Esophagus (tissue), 2 donors: ENCODE measurements at regions not wholly inside any gene's neighbourhood (a gene's known extent, or its start where the extent isn't known, plus 50 kb on each side); places are given as distances from the start of the nearest gene placed in this dataset.

Source experiments
- H3K27ac ChIP-seq, 2 donors: one replicate each; pipeline ENCODE4 v1.5.1; 2013; ENCODE audit warnings: low read depth in 2 of 2, mild to moderate bottlenecking in 2 of 2, inconsistent platforms in 1 of 2, low read length in 1 of 2, moderate library complexity in 1 of 2
- H3K27me3 ChIP-seq, 2 donors: one replicate each; pipeline ENCODE4 v1.6.1; 2013; ENCODE audit warnings: low read length in 2 of 2, control low read depth in 1 of 2, mild to moderate bottlenecking in 1 of 2; ENCODE audit not compliant: insufficient read depth in 2 of 2, control insufficient read depth in 1 of 2
- H3K36me3 ChIP-seq, 2 donors: one replicate each; pipeline ENCODE4 v1.6.1; 2013; ENCODE audit warnings: low read length in 1 of 2; ENCODE audit not compliant: control insufficient read depth in 2 of 2, insufficient read depth in 2 of 2
- H3K4me1 ChIP-seq, 2 donors: one replicate each; pipeline ENCODE4 v1.6.1; 2013; ENCODE audit warnings: low read length in 1 of 2; ENCODE audit not compliant: control insufficient read depth in 2 of 2, insufficient read depth in 2 of 2
- H3K4me3 ChIP-seq, 2 donors: one replicate each; pipeline ENCODE4 v1.5.1; 2013; ENCODE audit warnings: low read length in 2 of 2, mild to moderate bottlenecking in 2 of 2, low read depth in 1 of 2, moderate library complexity in 1 of 2
- H3K9me3 ChIP-seq, 2 donors: one replicate each; pipeline ENCODE4 v1.6.1; 2013; ENCODE audit warnings: mild to moderate bottlenecking in 2 of 2, low read depth in 1 of 2, low read length in 1 of 2, moderate library complexity in 1 of 2; ENCODE audit not compliant: control insufficient read depth in 2 of 2, insufficient read depth in 1 of 2
- WGBS, 2 donors: extraction: QIAGEN DNeasy Blood & Tissue Kit; methylation state at CpG; one replicate each; pipeline ENCODE4 v1.1.7; 2013; 5-methylcytosine and 5-hydroxymethylcytosine counted together
- donor health status: healthy with polysubstance abuse.
- donor health status: Bipolar disorder and iron deficiency.

DNA sequence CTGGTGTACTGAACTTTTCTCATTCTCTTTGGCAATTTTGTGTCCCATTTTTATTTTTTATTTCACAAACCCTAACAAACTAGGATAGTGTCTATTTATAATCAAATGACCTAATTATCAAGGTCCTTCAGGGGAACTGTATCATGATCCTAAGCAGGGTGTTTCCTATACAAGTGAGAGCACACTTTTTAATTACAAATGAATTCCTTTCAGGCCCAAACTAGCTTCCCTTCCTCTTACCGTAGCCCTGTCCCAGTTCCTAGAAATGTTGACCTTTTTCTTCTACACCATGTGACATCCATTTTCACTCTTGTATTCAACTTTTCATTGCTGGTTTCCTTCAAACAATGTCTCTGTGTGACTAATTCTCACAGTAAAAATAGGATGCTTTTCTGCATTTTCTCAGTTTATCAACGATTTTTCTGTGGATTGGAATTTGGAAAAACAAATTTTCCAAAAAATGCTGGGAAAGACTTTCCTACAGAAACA is 411.4 kb downstream of the CCDC91 start:
- Histone ChIP-seq H3K36me3 (no peaks in the 10 kb centered on the region), H3K27ac (no peak overlapping the region), H3K9me3 (no peaks in the 10 kb centered on the region), H3K27me3 (no peaks in the 10 kb centered on the region), H3K4me1 (no peaks in the 10 kb centered on the region), H3K4me3 (no peak overlapping the region)
- WGBS, 2 donors: 33 to 51% methylated on average over 2 of the region's 2 CpGs

GRCh38 chr12:28602786-28603185 is 412.5 kb downstream of the CCDC91 start:
- Histone ChIP-seq H3K27me3 (no peaks in the 10 kb centered on the region), H3K9me3 (no peaks in the 10 kb centered on the region), H3K4me1 (no peaks in the 10 kb centered on the region), H3K36me3 (no peaks in the 10 kb centered on the region), H3K27ac (no peak overlapping the region), H3K4me3 (no peak overlapping the region)
- 80 to 82% methylated on average over 4 of the region's 4 CpGs for WGBS, 2 donors

GRCh38 chr12:28603239-28603638 is 413.0 kb downstream of the CCDC91 start:
- Histone ChIP-seq H3K27me3 (no peaks in the 10 kb centered on the region), H3K9me3 (no peaks in the 10 kb centered on the region), H3K27ac (no peak overlapping the region), H3K4me3 (no peak overlapping the region), H3K36me3 (no peaks in the 10 kb centered on the region), H3K4me1 (no peaks in the 10 kb centered on the region)
- 82 to 85% methylated on average over 5 of the region's 5 CpGs for WGBS, 2 donors

- no peak overlapping the region for H3K4me3 ChIP-seq
- no peaks in the 10 kb centered on the region for H3K36me3 ChIP-seq
- no peaks in the 10 kb centered on the region for H3K27me3 ChIP-seq
- 90% methylated on average over 1 of the region's 1 CpG for WGBS, 2 donors
- H3K9me3 ChIP-seq: no peaks in the 10 kb centered on the region
- no peak overlapping the region for H3K27ac ChIP-seq
- H3K4me1 ChIP-seq: no peaks in the 10 kb centered on the region
Observed at GRCh38 chr12:28603801-28604200, 413.5 kb downstream of the CCDC91 start.

DNA sequence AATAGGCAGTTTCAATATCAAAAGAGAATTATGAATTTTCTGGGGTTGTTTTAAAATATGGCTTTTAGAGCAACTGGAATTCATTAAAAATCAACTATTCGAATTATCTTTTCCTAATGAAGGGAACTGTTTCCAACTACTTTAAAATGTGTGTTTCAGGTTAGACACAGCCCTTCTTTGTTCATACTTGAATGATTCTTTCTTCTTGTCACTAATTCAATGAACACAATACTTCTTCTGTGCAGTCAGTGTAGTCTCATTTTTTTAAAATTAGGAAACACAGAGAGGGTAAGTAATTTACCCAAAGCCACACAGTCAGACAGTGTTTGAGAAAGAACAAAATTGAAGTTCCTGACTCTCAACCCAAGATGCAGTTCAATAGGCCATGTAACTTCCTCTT is 414.0 kb downstream of the CCDC91 start:
- Histone ChIP-seq H3K27ac (no peak overlapping the region), H3K9me3 (no peaks in the 10 kb centered on the region), H3K36me3 (no peaks in the 10 kb centered on the region), H3K27me3 (no peaks in the 10 kb centered on the region), H3K4me3 (no peak overlapping the region), H3K4me1 (no peaks in the 10 kb centered on the region)
- 69 to 85% methylated on average over 1 of the region's 1 CpG for WGBS, 2 donors

DNA sequence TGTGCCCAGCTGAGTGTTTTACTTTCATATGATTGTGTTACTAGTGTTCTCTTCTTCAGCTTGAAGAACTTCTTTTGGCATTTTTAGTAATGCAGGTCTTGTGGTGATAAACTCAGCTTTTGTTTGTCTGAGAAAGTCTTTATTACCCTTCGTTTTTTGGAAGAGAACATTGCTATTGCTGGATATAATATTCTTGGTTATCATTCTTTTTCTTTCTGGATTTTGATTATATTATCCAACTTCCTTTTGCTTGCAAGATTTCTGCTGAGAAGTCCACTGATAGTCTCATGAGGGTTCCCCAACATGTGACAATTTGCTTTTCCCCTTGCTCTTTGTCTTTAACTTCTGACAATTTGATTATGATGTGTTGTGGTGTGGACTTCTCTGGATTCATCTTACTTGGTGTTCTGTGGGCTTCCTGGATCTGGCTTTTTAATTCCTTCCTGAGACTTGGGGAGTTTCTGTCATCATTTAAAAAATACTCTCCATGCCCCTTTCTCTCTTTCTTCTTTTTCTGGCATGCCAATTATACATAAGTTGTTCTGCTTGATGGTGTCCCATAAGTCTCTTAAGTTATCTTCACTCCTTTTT is 416.8 kb downstream of the CCDC91 start:
- H3K9me3 ChIP-seq: no peaks in the 10 kb centered on the region
- no peak overlapping the region for H3K27ac ChIP-seq
- H3K4me3 ChIP-seq: no peak overlapping the region
- no peaks in the 10 kb centered on the region for H3K27me3 ChIP-seq
- WGBS, 2 donors: 71 to 76% methylated on average over 1 of the region's 1 CpG
- H3K4me1 ChIP-seq: no peaks in the 10 kb centered on the region
- H3K36me3 ChIP-seq: no peaks in the 10 kb centered on the region

DNA sequence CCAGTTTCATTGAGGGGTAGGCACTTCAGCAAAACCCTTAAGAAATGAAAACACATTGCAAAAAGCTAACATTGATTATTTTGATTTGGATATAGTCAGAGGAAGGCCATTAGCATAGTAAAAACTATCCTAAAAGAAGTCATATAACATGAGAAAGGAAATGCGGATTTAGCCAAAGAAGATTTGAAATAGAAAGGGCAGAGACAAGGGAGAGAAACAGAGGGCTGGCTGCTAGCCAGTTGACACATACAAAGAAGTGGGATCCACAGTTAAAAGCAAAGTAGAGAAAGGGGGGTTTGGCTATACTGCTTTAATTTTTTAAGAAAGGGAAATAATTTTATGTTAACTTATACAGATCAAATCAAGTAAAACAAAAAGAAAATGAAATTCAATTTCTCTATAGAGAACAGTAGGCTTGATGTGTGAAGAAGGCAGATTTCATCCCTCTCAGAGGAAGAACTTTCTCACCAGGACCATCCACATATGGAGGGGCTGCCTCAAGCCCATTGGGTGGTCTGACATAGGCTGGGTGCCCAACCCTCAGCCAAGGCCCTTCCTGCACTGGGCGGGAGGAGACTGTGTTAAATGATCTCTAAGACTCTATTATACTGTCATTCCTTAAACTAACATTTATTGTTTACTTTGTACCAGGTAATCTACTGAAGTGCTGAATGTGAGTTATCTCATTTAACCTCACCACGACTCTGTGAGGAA is 420.3 kb downstream of the CCDC91 start:
- Histone ChIP-seq H3K4me3 (no peak overlapping the region), H3K36me3 (no peaks in the 10 kb centered on the region), H3K9me3 (no peaks in the 10 kb centered on the region), H3K27ac (peak overlapping the region in 1 of 2 donors; percentile 9), H3K4me1 (no peaks in the 10 kb centered on the region), H3K27me3 (no peaks in the 10 kb centered on the region)
- WGBS, 2 donors: 56 to 60% methylated on average over 3 of the region's 3 CpGs

DNA sequence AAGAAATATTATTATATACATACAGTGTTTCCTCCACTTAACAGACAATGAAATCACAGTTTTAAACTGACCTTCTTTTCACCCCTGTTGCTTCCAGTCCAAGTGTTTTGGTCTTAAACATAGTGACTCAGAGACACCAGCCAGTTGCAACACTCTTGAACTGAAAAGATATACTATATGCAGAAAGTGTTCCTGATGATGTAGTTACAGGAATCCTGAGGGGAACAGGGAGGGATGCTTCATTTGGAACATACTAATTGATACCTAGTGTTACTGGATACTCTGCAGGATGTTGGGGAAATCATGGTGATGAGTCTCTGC is 420.8 kb downstream of the CCDC91 start:
- H3K9me3 ChIP-seq: no peaks in the 10 kb centered on the region
- H3K27ac ChIP-seq: no peak overlapping the region

GRCh38 chr12:28611449-28611848 is 421.2 kb downstream of the CCDC91 start:
- Histone ChIP-seq H3K9me3 (no peaks in the 10 kb centered on the region), H3K4me1 (no peaks in the 10 kb centered on the region), H3K4me3 (no peak overlapping the region), H3K27me3 (no peaks in the 10 kb centered on the region), H3K36me3 (no peaks in the 10 kb centered on the region), H3K27ac (no peak overlapping the region)
- WGBS, 2 donors: 50 to 62% methylated on average over 2 of the region's 2 CpGs

More for the DNA sequence above, 420.8 kb downstream of the CCDC91 start:
- Histone ChIP-seq H3K4me1 (no peaks in the 10 kb centered on the region), H3K36me3 (no peaks in the 10 kb centered on the region), H3K4me3 (no peak overlapping the region), H3K27me3 (no peaks in the 10 kb centered on the region)

- no peaks in the 10 kb centered on the region for H3K9me3 ChIP-seq
- no peaks in the 10 kb centered on the region for H3K27me3 ChIP-seq
- H3K4me3 ChIP-seq: no peak overlapping the region
- H3K27ac ChIP-seq: no peak overlapping the region
- 73 to 77% methylated on average over 1 of the region's 1 CpG for WGBS, 2 donors
- no peaks in the 10 kb centered on the region for H3K36me3 ChIP-seq
- no peaks in the 10 kb centered on the region for H3K4me1 ChIP-seq
Observed at GRCh38 chr12:28618171-28618570, 427.9 kb downstream of the CCDC91 start.
